H1 (cell line): ENCODE measurements at regions not wholly inside any gene's neighbourhood (a gene's known extent, or its start where the extent isn't known, plus 50 kb on each side); places are given as distances from the start of the nearest gene placed in this dataset.
A peak's percentile ranks its signal among the peaks of the same experiment; 100 is the strongest.

Source experiments
- CTCF ChIA-PET: fragments of 300-600 bp; sonication (Branson Sonifier 250); formaldehyde crosslinking; loops from one replicate; lab custom pipeline; 2021; ENCODE audit not compliant: partially characterized antibody; lab: Charles Lee
- POLR2A ChIA-PET: fragments of 300-600 bp; sonication (Branson Sonifier 250); formaldehyde crosslinking; loops from one replicate; lab custom pipeline; 2021; ENCODE audit warnings: inconsistent platforms; ENCODE audit not compliant: partially characterized antibody; lab: Charles Lee
- DNase-seq, 2 experiments: peaks; one replicate each; pipeline versions ENCODE4 v3.0.0 to v3.0.0-alpha.2; 2010 to 2022; ENCODE audit warnings: low spot score in 2 of 2, low read depth in 1 of 2, mixed read lengths in 1 of 2
- FAIRE-seq: peaks from 2 replicates; lab custom pipeline; 2011; peaks lifted over from hg19 to GRCh38; lab: Jason Lieb, UNC
- H2AFZ ChIP-seq: 2 replicates; pipeline ENCODE4 v1.8.1; 2012; ENCODE audit warnings: low read length, inconsistent platforms
- H2AK5ac ChIP-seq: 2 replicates; pipeline ENCODE4 v1.6.1; 2013; ENCODE audit warnings: low read depth, low read length
- H2BK120ac ChIP-seq: replicated peaks from 2 replicates; pipeline ENCODE3; 2013; ENCODE audit warnings: low read depth, low read length, inconsistent platforms
- H2BK12ac ChIP-seq: 2 replicates; pipeline ENCODE4 v1.6.1; 2013; ENCODE audit warnings: low read depth, low read length
- H2BK15ac ChIP-seq: 2 replicates; pipeline ENCODE4 v1.6.1; 2013; ENCODE audit warnings: low read length
- H2BK20ac ChIP-seq: 2 replicates; pipeline ENCODE4 v1.6.1; 2013; ENCODE audit warnings: low read length
- H2BK5ac ChIP-seq: 2 replicates; pipeline ENCODE4 v1.6.1; 2013; ENCODE audit warnings: low read depth, low read length
- H3K14ac ChIP-seq: 2 replicates; pipeline ENCODE4 v1.6.1; 2013; ENCODE audit warnings: inconsistent platforms; ENCODE audit not compliant: insufficient read length
- H3K18ac ChIP-seq: 2 replicates; pipeline ENCODE4 v1.6.1; 2013; ENCODE audit warnings: low read length; ENCODE audit errors: extremely low read depth
- H3K23ac ChIP-seq: 2 replicates; pipeline ENCODE4 v1.6.1; 2013; ENCODE audit warnings: inconsistent platforms; ENCODE audit not compliant: insufficient read length
- H3K23me2 ChIP-seq: 2 replicates; pipeline ENCODE4 v1.6.1; 2013; ENCODE audit warnings: low read depth, low read length
- H3K27ac ChIP-seq: 2 replicates; pipeline ENCODE4 v1.6.1; 2011; ENCODE audit warnings: low read depth, low read length, inconsistent platforms
- H3K27me3 ChIP-seq, 4 experiments: replicated peaks in 1 of 4; 1 replicate in 1 of 4; 2 replicates in 3 of 4; pipeline versions ENCODE4 v1.6.1 to v1.8.1; 2011 to 2013; ENCODE audit warnings: low read length in 3 of 4, mild to moderate bottlenecking in 3 of 4, inconsistent platforms in 2 of 4, mixed read lengths in 2 of 4, moderate library complexity in 1 of 4; ENCODE audit not compliant: control insufficient read depth in 3 of 4, insufficient read depth in 3 of 4; ENCODE audit errors: extremely low read depth in 1 of 4
- H3K36me3 ChIP-seq, 4 experiments: 2 replicates each; pipeline versions ENCODE4 v1.6.1 to v1.8.1; 2011 to 2013; ENCODE audit warnings: mild to moderate bottlenecking in 4 of 4, low read length in 3 of 4, moderate library complexity in 2 of 4, control low read depth in 1 of 4, inconsistent platforms in 1 of 4; ENCODE audit not compliant: insufficient read depth in 4 of 4, control insufficient read depth in 2 of 4
- H3K4ac ChIP-seq: replicated peaks from 2 replicates; pipeline ENCODE3; 2013; ENCODE audit warnings: low read length, low read depth, mixed read lengths, inconsistent platforms; ENCODE audit not compliant: insufficient read length
- H3K4me1 ChIP-seq, 4 experiments: replicated peaks in 1 of 4; 1 replicate in 1 of 4; 2 replicates in 3 of 4; pipeline versions ENCODE4 v1.6.1 to v1.8.1; 2011 to 2013; ENCODE audit warnings: low read length in 3 of 4, inconsistent platforms in 2 of 4, mixed read lengths in 1 of 4; ENCODE audit not compliant: insufficient read depth in 4 of 4, control insufficient read depth in 3 of 4
- H3K4me2 ChIP-seq, 2 experiments: 2 replicates each; pipeline versions ENCODE4 v1.6.1 to v1.8.1; 2011 to 2013; ENCODE audit warnings: low read depth in 2 of 2, low read length in 2 of 2, control low read depth in 1 of 2, inconsistent platforms in 1 of 2, mild to moderate bottlenecking in 1 of 2; ENCODE audit not compliant: insufficient read depth in 1 of 2
- H3K4me3 ChIP-seq, 4 experiments: fragments of 200-600, 300-600 bp in 1 of 4; sonication (generic), shearing (Covaris generic), sonication (Bioruptor Twin) in 1 of 4; 2 replicates each; pipeline versions ENCODE4 v1.5.1 to v1.8.1; 2011 to 2016; ENCODE audit warnings: low read length in 4 of 4, low read depth in 3 of 4, control low read depth in 2 of 4, inconsistent platforms in 2 of 4, mild to moderate bottlenecking in 2 of 4, mixed read lengths in 1 of 4, moderate library complexity in 1 of 4; ENCODE audit not compliant: insufficient read depth in 2 of 4; ENCODE audit errors: extremely low read depth in 1 of 4
- H3K56ac ChIP-seq: replicated peaks from 2 replicates; pipeline ENCODE3; 2013; ENCODE audit warnings: low read depth, mild to moderate bottlenecking, mixed read lengths, low read length, inconsistent platforms; ENCODE audit not compliant: insufficient read length
- H3K79me1 ChIP-seq: 2 replicates; pipeline ENCODE4 v1.6.1; 2013; ENCODE audit warnings: low read depth, low read length, control low read depth
- H3K79me2 ChIP-seq, 2 experiments: 2 replicates each; pipeline versions ENCODE4 v1.6.1 to v1.8.1; 2012 to 2013; ENCODE audit warnings: low read length in 2 of 2, mild to moderate bottlenecking in 2 of 2, inconsistent platforms in 1 of 2; ENCODE audit not compliant: insufficient read depth in 2 of 2, control insufficient read depth in 1 of 2
- H3K9ac ChIP-seq, 4 experiments: replicated peaks in 1 of 4; 1 replicate in 1 of 4; 2 replicates in 3 of 4; pipeline versions ENCODE4 v1.6.1 to v1.8.1; 2011 to 2013; ENCODE audit warnings: low read depth in 3 of 4, low read length in 3 of 4, control low read depth in 2 of 4, mild to moderate bottlenecking in 2 of 4, moderate library complexity in 2 of 4, inconsistent platforms in 1 of 4; ENCODE audit errors: extremely low read depth in 1 of 4
- H3K9me3 ChIP-seq, 2 experiments: 2 replicates each; pipeline versions ENCODE4 v1.6.1 to v1.8.1; 2012 to 2013; ENCODE audit warnings: mild to moderate bottlenecking in 2 of 2, moderate library complexity in 2 of 2, control low read depth in 1 of 2, inconsistent platforms in 1 of 2, low read depth in 1 of 2, low read length in 1 of 2, mixed read lengths in 1 of 2; ENCODE audit not compliant: insufficient read depth in 2 of 2
- H4K20me1 ChIP-seq, 2 experiments: replicated peaks in 1 of 2; 2 replicates each; pipeline versions ENCODE3 to v1.8.1; 2011 to 2013; ENCODE audit warnings: inconsistent platforms in 2 of 2, low read length in 2 of 2, mild to moderate bottlenecking in 1 of 2; ENCODE audit not compliant: insufficient read depth in 2 of 2, control insufficient read depth in 1 of 2
- H4K5ac ChIP-seq: 2 replicates; pipeline ENCODE4 v1.6.1; 2013; ENCODE audit warnings: low read length, low read depth, mixed read lengths, inconsistent platforms; ENCODE audit not compliant: insufficient read length
- H4K8ac ChIP-seq: 2 replicates; pipeline ENCODE4 v1.8.0; 2013; ENCODE audit warnings: mild to moderate bottlenecking, moderate library complexity, low read length, inconsistent platforms; ENCODE audit not compliant: insufficient read depth; ENCODE audit errors: extremely low read depth
- H4K91ac ChIP-seq: replicated peaks from 2 replicates; pipeline ENCODE3; 2013; ENCODE audit warnings: low read length, mixed read lengths, inconsistent platforms; ENCODE audit not compliant: insufficient read length
- ATF3 ChIP-seq: IDR thresholded peaks from 2 replicates; pipeline ENCODE4 v1.6.1; 2011; ENCODE audit warnings: low read depth, mild to moderate bottlenecking, low read length; ENCODE audit not compliant: insufficient read depth
- BCL11A ChIP-seq, 2 experiments: IDR thresholded peaks; one replicate each; pipeline ENCODE4 v1.6.1; 2011; ENCODE audit warnings: low read depth in 2 of 2, low read length in 2 of 2, mild to moderate bottlenecking in 2 of 2
- BRCA1 ChIP-seq: IDR thresholded peaks from 2 replicates; pipeline ENCODE4 v1.6.1; 2012; ENCODE audit warnings: low read depth, low read length, improper control_type of control experiment
- CHD1 ChIP-seq: IDR thresholded peaks from 2 replicates; pipeline ENCODE4 v1.6.1; 2012; ENCODE audit warnings: low read depth, low read length, improper control_type of control experiment
- CTBP2 ChIP-seq: IDR thresholded peaks from 2 replicates; pipeline ENCODE4 v1.7.0; 2011; ENCODE audit warnings: borderline replicate concordance, mild to moderate bottlenecking, moderate library complexity, mixed read lengths, low read length; ENCODE audit not compliant: insufficient read depth, insufficient read length
- KDM1A ChIP-seq: fragments of 200-600, 300-600 bp; sonication (generic); IDR thresholded peaks from 2 replicates; pipeline ENCODE4 v1.7.1; 2016; ENCODE audit warnings: mild to moderate bottlenecking, low read length, borderline replicate concordance
- POLR2A ChIP-seq, 2 experiments: IDR thresholded peaks; 1 replicate in 1 of 2; 2 replicates in 1 of 2; pipeline ENCODE4 v1.6.1; 2011; ENCODE audit warnings: low read depth in 2 of 2, low read length in 2 of 2, mild to moderate bottlenecking in 2 of 2; ENCODE audit errors: control extremely low read depth in 1 of 2
- SP1 ChIP-seq: IDR thresholded peaks from 2 replicates; pipeline ENCODE4 v1.6.1; 2011; ENCODE audit warnings: low read depth, low read length
- SP4 ChIP-seq: IDR thresholded peaks from 2 replicates; pipeline ENCODE4 v1.6.1; 2012; ENCODE audit warnings: low read length, inconsistent platforms
- TEAD4 ChIP-seq: IDR thresholded peaks from 2 replicates; pipeline ENCODE4 v1.6.1; 2012; ENCODE audit warnings: low read depth, low read length, inconsistent platforms, mixed read lengths
- USF2 ChIP-seq: IDR thresholded peaks from 2 replicates; pipeline ENCODE4 v1.6.1; 2011; ENCODE audit warnings: low read length, improper control_type of control experiment
- WGBS, 2 experiments: shearing (Covaris generic) in 1 of 2; methylation state at CpG; one replicate each; pipeline versions ENCODE4 v1.1.6 to v1.1.7; 2013 to 2015; ENCODE audit warnings: low lambda C conversion rate in 2 of 2, mixed read lengths in 2 of 2, inconsistent platforms in 1 of 2, low coverage in 1 of 2, missing lambda C conversion rate in 1 of 2; ENCODE audit not compliant: insufficient replicate concordance in 2 of 2, insufficient coverage in 1 of 2, insufficient read length in 1 of 2; ENCODE audit errors: extremely low coverage in 1 of 2, missing lambda C conversion rate in 1 of 2; 5-methylcytosine and 5-hydroxymethylcytosine counted together
- TF ChIP-seq, protein P1 (sequence below): IDR thresholded peaks from 2 replicates; pipeline ENCODE4 v1.6.1; 2012; ENCODE audit warnings: inconsistent platforms
- TF ChIP-seq, protein P2 (sequence below): IDR thresholded peaks from 2 replicates; pipeline ENCODE4 v1.6.1; 2012; ENCODE audit warnings: inconsistent platforms

GRCh38 chr2:66700677-66701066 lies 265.7 kb downstream of the MEIS1 start:
- Histone ChIP-seq H3K9ac (no peak overlapping the region), H3K79me1 (no peaks in the 10 kb centered on the region), H4K5ac (no peak overlapping the region), H3K4me2 (peak overlapping the region in 1 of 2 experiments; percentile 43; a peak in 1 of 4 replicates), H4K20me1 (no peaks in the 10 kb centered on the region), H3K4me1 (peaks cover 3 to 11% (median 5%) of the 10 kb centered on the region in 4 experiments; a peak in 6 of 7 replicates), H2BK5ac (no peak overlapping the region), H3K23ac (no peak overlapping the region), H4K8ac (no peak overlapping the region), H3K18ac (no peak overlapping the region), H3K4me3 (no peak overlapping the region), H2AFZ (no peak overlapping the region), H3K79me2 (no peaks in the 10 kb centered on the region), H2BK12ac (no peak overlapping the region), H3K27ac (no peak overlapping the region), H4K91ac (no peak overlapping the region), H3K9me3 (no peaks in the 10 kb centered on the region), H2BK120ac (no peak overlapping the region), H2BK15ac (no peak overlapping the region), H3K27me3 (no peaks in the 10 kb centered on the region), H3K56ac (no peak overlapping the region), H3K36me3 (no peaks in the 10 kb centered on the region), H2BK20ac (no peak overlapping the region), H3K23me2 (no peaks in the 10 kb centered on the region), H3K4ac (no peak overlapping the region), H3K14ac (no peak overlapping the region), H2AK5ac (no peak overlapping the region)
- ChIA-PET POLR2A (no interaction called here), CTCF (interaction anchor here (0.6 to 1.3 kb wide), 2 partner anchors 8 to 145 kb away, joined by 3 read pairs; no protein-coding TSS in a partner anchor)
- WGBS, 2 experiments: 91% methylated on average over 3 of the region's 3 CpGs; no CpG with 5 or more reads in 1 of the 2 experiments
- no peak for FAIRE-seq
- DNase-seq: no peak
- TF ChIP-seq KDM1A: no peak
- TF ChIP-seq USF2: no peak
- no peak for TF ChIP-seq SP4
- TF ChIP-seq TEAD4: no peak
- no peak for TF ChIP-seq BCL11A (IDR thresholded peaks at IDR 0.05; ENCODE audit: low read depth in 2 of 2, low read length in 2 of 2)
- no peak for TF ChIP-seq ATF3
- TF ChIP-seq CHD1: no peak
- no peak for TF ChIP-seq CTBP2
- TF ChIP-seq, protein P1, sequence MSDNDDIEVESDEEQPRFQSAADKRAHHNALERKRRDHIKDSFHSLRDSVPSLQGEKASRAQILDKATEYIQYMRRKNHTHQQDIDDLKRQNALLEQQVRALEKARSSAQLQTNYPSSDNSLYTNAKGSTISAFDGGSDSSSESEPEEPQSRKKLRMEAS: no peak
- TF ChIP-seq, protein P2, sequence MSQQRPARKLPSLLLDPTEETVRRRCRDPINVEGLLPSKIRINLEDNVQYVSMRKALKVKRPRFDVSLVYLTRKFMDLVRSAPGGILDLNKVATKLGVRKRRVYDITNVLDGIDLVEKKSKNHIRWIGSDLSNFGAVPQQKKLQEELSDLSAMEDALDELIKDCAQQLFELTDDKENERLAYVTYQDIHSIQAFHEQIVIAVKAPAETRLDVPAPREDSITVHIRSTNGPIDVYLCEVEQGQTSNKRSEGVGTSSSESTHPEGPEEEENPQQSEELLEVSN: no peak
- no peak for TF ChIP-seq SP1
- TF ChIP-seq POLR2A (IDR thresholded peaks at IDR 0.05; ENCODE audit: control extremely low read depth in 1 of 2, low read depth in 2 of 2, low read length in 2 of 2): no peak
- TF ChIP-seq BRCA1: no peak
